NCI-H774 (cell line): ENCODE measurements at regions not wholly inside any gene's neighbourhood (a gene's known extent, or its start where the extent isn't known, plus 50 kb on each side); places are given as distances from the start of the nearest gene placed in this dataset.

Experiments used
- DNase-seq: peaks from one replicate; lab custom pipeline; 2025; lab: John Stamatoyannopoulos, UW

GRCh38 chr15:70399204-70399603, 301.5 kb upstream of the TLE3 start:
- no peak for DNase-seq

DNA sequence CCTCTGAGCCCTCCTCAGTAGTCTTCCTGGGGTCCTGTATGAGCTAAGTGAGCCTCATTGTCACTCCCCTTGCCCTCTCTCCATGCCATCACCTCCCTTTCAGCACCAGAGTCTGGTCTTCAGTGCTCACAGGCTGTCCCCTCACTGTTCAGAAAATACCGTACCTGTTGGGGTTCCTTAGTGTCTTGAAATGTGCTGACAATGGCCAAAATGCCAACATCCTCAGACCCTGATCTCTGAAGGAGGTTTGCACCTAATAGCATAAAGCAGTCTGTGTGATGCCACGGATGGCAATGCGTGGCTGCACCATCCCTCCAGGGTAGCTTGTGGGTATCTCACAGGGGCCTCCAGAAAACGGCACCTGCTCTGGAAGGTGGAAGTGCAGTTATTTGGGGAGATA, 301.0 kb upstream of the TLE3 start:
- DNase-seq: no peak

GRCh38 chr15:70396807-70397206, 299.1 kb upstream of the TLE3 start:
- no peak for DNase-seq

DNA sequence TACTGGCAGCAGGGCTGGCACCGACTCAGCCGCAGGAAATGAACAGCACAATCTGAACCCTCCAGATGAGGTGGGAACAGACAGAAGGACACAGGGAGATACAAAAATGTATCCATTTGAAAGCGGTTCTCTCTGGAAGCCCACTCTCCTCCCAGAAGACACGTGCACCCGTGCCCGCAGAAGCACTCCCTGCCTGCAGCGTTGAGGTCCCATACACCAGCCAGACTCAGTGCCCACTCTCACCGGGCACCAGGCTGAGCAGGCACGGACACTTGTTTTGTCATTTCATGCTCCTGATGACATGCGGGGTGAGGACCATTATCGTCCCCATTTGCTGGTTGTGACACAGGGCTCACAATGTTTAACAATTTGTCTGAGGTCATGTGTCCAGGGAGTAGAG, 297.4 kb upstream of the TLE3 start:
- no peak for DNase-seq

DNA sequence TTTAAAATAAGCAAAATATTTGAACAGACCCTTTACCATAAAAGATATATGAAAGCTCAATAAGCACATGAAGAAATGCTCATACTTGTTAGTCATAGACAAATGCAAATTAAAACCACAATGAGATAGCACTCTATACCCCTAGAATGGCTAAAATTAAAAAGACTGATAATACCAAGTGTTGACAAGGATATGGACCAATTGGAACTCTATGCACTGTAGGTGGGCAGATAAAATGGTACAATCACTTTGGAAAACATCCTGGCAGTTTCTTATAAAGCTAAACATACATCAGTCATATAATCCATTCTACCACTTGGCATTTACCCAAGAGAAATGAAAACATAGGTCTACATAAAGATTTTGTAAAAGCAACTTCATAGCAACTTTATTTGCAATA, 293.0 kb upstream of the TLE3 start:
- DNase-seq: no peak

- no peak for DNase-seq
Observed at GRCh38 chr15:70387993-70388392, 290.3 kb upstream of the TLE3 start.

GRCh38 chr15:70387081-70387480, 289.4 kb upstream of the TLE3 start:
- DNase-seq: no peak

- no peak for DNase-seq
Observed at GRCh38 chr15:70385711-70386110, 288.0 kb upstream of the TLE3 start.

GRCh38 chr15:70385052-70385451, 287.3 kb upstream of the TLE3 start:
- DNase-seq: no peak

GRCh38 chr15:70383856-70384255, 286.1 kb upstream of the TLE3 start:
- DNase-seq: no peak

GRCh38 chr15:70382762-70383458, 285.2 kb upstream of the TLE3 start:
- no peak for DNase-seq

DNA sequence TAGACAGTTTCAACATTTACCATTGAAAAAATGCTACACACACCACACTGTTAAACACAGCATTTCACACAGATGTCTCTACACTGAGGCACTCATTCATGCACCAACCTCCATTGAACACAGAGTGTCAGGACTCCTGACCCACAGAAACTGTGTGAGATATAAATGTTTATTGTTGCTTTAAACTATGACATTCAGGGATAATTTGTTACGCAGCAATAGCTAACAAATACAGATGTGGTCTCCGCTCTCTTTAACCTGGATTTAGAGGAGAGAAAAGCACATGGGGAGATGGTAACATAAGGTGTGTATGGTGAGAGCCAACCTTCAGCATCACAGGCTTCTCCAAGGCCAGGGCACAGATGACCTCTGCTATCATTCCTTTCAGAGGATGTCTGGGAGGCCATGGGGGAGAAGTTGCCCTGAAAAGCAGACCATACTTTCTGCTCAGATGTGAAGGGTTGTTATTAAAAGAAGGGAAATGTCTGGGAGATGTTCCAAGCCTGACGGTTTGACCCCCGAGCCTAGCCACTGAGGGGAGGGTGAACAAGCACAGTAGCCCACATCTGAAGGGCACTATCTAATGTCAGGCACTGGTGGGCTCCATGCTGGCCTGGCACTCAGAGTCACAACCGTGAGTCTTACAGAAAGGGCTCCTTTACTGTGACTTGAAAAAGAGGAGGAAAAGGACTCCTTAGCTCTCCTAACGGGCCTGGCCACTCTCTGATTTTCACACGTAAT, 284.5 kb upstream of the TLE3 start:
- DNase-seq: no peak

DNA sequence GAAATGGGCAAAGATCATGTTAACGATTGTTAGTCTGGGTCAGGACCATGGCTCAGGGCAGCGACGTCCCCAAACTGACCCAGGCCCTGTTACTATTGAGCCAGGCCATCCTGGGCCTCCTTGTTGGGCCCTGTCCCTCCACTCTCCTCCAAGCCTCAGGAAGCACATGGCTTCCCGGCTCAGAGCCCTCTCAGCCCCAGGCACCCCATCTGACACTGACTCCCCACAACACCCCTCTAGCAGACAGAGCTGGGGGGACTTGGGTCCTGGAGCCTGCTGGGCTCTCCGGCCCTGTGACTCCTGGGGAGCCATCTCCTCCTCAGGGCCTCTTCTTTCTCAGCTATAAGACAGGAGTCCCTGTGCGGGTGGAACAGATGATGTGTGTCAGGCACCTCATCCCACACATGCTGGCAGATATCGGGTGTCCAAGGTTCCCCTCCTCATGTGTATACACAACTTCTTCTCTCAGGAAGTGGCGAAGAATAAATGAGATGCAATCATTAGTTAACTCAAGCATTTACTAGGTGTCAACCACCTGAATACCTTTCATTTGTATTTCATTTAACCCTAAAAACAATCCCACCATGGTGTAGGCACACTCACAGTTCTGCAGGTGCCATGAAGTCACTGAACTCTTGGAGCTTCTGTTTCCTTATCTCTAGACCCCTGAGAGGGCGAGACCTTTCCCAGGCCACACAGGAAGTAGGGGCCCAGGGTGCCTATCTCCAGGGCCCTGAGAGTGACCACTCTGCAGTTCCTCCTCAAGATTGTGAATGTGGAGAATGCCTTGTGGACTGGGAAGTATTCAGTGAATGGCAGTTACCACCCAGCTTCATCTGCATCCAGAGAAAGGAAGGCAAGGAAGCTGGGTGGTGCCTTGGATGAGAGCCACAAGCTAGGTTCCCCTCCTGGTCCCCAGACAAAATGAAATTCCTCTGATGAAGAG, 282.5 kb upstream of the TLE3 start:
- DNase-seq: no peak

DNA sequence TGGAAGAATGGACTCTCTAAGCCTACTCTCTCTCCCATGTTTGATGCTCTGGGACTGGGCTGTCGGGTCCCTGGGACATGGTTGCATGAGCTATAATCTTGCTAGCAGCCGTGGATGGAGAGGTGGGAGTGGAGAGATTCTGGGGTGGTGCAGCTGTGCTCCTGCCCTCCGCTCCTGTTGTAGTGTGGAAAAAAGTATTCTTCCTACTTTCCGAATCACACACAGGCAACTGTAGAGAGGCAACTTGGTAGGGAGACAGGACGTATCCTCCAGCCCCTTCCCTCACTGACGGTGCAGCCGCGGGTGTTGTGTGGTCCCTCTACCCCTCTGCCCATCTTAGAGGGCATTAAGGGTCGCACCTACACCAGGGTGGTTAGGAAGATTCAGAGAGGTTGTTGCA, 281.4 kb upstream of the TLE3 start:
- no peak for DNase-seq

GRCh38 chr15:70378126-70379031, 280.7 kb upstream of the TLE3 start:
- DNase-seq: no peak

GRCh38 chr15:70376929-70377691, 279.4 kb upstream of the TLE3 start:
- DNase-seq: no peak

- DNase-seq: no peak
Observed at GRCh38 chr15:70376031-70376928, 278.6 kb upstream of the TLE3 start.

DNA sequence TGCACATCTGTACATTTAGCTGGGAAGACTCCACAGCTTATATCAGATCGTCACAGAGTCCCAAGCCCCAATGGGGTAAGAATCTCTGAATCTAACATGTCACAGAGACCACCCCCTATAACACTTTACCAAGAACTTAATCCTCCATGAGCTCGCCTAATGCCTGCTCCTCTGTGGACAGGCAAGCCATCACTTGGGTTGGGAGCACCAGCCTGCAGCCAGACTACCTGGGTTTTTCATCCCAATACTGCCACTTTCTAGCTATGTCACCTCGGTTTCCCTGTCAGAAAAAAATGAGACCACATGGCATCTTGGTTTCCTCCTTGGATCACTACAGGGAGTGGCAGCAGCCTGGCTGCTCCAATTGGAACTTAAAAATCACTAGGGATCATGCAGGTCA, 277.9 kb upstream of the TLE3 start:
- DNase-seq: no peak

DNA sequence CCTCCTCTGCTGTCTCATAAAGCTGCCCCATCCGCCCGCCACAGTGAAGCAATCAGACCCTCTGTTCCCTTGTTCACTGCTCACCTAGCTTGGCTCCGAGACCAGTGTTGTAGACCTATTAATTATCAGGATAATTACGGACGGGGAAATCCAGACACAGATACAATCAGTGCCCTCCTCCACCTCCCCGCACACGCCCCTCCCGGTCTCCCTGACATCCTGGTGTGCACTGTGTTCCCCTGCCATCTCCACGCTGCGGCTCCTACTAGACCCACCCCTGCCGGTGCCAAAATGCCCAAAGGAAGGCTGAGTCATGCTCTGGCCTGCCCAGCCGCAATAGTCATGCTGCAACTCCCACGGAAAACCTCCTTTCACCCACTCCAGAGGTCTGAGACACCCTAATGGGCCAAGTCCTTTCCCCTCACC, 277.3 kb upstream of the TLE3 start:
- DNase-seq: no peak

DNA sequence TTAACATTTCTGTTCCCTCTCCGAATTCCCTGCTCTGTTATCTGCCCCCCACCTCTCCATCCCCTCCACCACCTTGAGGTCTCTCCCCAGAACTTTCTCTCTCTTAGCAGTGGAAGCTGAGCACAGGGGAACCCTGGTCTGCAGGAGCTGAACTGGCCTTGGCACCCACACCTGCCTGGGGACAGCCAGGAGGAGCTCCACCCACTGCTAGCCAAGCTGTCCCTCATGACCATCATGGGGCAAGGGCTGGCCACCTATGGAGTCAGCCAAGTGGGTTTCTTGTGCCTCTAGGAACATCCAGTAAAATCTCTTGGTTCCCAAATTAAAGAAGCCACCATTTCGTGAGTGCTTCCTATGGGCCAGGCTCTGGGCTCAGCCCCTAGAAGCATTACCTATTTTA, 276.4 kb upstream of the TLE3 start:
- DNase-seq: no peak
